GM18508 (cell line): ENCODE measurements at regions not wholly inside any gene's neighbourhood (a gene's known extent, or its start where the extent isn't known, plus 50 kb on each side); places are given as distances from the start of the nearest gene placed in this dataset.
"Not testable (repeated sequence)": the region's sequence is repeated elsewhere in the genome, so short reads cannot be mapped to it uniquely, and the experiment has no call there.

ENCODE experiments used
- ATAC-seq: cut with Tn5 transposase; IDR thresholded peaks from one replicate; pipeline ENCODE4 v1.9.1; 2021; ENCODE audit warnings: moderate number of reproducible peaks; ENCODE audit not compliant: insufficient read depth, unreplicated experiment

DNA sequence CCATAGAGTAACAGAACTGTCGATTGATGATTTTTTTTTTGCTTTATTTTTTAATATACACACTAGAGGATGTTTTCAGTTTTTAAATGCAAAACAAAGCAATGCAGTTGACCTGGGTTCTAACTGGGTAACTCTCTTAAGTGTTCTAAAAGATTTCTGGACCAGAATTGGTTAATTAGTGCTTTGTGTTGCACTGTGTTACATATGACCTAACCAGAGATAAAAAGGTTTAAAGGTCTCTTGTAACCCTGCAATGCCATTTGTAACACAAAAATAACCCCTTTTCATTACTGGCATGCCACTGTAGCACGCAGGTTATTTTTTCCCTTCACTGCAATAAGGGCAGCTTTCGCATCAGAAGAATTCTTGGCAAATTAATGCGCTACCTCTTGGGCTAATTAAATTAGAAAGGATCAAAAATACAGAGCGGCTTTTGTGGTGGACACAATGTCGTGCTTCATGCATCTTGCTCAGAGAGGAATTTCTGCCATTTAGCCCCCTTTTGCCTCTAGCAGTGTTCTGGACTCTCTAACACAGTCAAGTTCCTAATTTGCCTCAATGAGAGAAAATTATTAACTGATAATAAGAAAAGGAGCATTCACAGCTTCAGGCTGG, 250.8 kb upstream of the ZEB2 start:
- no peak for ATAC-seq

DNA sequence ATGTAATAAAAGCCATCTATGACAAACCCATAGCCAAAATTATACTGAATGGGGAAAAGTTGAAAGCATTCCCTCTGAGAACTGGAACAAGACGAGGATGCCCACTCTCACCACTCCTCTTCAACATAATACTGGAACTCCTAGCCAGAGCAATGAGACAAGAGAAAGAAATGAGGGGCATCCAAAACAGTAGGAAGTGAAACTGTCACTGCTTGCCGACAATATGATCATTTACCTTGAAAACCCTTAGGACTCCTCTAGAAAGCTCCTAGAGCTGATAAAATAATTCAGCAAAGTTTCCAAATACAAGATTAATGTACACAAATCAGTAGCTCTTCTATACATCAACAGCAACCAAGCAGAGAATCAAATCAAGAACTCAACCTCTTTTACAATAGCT, 241.0 kb upstream of the ZEB2 start:
- ATAC-seq, result not testable (repeated sequence)

- no peak for ATAC-seq
Measured at GRCh38 chr2:144759746-144760145, 239.8 kb upstream of the ZEB2 start.

GRCh38 chr2:144758196-144758595, 238.3 kb upstream of the ZEB2 start:
- not testable (repeated sequence) for ATAC-seq

- no peak for ATAC-seq
Measured at GRCh38 chr2:144753416-144753815, 233.5 kb upstream of the ZEB2 start.

DNA sequence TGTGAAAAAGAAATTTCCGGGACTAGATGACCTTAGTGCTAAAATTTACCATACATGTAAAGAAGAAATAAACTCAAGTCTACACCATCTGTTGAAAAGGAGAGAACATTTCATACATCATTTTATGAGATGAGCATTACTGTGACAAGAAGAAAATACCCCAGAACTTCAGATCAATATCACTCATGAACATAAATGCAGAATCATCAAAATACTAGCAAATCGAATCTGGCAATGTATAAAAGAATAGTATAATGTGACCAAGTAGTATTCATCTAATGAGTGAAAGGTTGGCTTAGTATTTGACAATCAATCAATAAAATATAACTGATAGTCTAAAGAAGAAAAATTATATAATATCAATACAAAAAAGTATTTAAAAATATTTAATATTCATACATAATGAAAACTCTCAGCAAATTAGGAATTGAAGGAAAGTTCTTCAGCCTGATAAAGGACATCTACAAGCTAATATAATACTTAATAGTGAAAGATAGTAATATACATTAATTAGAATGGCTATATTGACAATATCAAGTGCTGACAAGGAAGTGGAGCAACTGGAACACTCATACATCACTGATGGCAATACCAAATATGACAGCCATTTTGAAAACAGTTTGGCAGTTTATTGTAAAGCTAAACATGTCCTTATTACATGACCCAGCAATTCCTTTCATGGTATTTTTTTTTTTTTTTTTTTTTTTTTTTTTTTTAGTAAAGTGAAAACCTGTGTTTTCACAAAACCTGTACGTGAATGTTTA, 231.4 kb upstream of the ZEB2 start:
- ATAC-seq, result no peak

GRCh38 chr2:144749188-144749587, 229.3 kb upstream of the ZEB2 start:
- ATAC-seq, result no peak

DNA sequence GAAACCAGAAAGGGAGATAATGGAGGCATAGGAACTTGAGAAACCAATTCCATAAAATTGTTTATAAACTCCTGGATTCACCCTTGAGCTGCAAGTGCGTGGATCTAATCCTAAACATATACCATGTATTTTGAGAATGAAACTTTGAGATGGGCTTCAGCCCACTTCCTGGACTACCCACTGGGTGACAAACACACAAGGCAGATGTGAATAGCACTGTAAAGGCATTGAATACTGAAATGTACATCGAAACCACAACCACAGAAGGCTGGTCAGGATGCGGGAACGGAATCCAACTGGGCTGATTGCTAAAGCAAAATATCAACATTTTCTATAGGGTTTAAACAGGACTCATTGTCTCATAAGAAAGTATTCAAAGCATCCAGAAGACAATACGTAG, 228.5 kb upstream of the ZEB2 start:
- ATAC-seq, result no peak

- no peak for ATAC-seq
Measured at GRCh38 chr2:144747571-144747970, 227.7 kb upstream of the ZEB2 start.

- no peak for ATAC-seq
Measured at GRCh38 chr2:144745424-144745823, 225.5 kb upstream of the ZEB2 start.

DNA sequence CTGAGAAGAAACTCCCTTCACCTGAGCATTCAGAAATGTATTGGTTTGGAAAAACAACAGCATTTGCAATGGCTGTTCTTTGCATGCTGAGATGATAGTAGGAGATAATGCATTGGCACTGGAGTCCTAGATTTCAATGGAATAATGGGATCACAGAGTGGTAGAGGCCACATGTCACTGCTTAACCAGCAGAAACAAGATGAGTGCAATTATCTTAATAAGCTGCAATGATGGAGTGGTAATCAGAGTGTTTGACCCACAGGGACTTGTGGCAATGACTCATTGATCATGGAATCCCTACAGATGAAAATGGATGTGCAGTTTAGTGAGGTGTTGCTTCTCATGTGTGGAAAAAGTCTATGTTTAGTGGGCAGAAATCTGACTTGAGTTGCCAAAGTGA, 218.8 kb upstream of the ZEB2 start:
- no peak for ATAC-seq

DNA sequence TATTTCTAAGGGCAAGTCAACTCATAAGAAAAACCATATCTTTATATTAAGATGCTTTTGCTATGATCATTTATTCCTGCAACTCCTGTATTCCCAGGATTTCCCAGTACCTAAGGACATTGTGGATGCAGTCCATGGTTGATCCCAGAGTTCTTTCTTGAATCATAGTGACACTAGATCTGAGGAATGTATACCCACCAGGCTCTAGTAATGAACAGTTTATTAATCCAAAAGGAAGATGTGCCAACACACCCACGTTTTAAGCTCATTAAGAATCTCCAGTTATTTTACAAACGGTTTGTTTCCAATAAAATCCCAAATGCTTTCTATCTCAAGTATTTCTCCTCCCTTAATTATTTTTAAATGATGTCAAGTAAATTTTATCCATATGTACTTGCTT, 210.8 kb upstream of the ZEB2 start:
- ATAC-seq, result no peak

DNA sequence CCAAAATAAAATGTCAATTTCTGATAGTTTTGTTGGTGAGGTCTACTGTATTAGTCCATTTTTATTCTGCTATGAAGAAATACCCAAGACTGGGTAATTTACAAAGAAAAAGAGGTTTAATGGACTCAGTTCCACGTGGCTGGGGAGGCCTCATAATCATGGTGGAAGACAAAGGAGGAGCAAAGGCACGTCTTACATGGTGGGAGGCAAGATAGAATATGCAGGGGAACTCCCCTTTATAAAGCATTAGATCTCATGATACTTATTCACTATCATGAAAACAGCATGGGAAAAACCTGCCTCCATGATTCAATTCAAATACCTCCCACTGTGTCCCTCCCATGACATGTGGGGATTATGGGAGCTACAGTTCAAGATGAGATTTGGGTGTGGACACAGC, 204.5 kb upstream of the ZEB2 start:
- not testable (repeated sequence) for ATAC-seq

GRCh38 chr2:144718376-144718775, 198.5 kb upstream of the ZEB2 start:
- no peak for ATAC-seq

DNA sequence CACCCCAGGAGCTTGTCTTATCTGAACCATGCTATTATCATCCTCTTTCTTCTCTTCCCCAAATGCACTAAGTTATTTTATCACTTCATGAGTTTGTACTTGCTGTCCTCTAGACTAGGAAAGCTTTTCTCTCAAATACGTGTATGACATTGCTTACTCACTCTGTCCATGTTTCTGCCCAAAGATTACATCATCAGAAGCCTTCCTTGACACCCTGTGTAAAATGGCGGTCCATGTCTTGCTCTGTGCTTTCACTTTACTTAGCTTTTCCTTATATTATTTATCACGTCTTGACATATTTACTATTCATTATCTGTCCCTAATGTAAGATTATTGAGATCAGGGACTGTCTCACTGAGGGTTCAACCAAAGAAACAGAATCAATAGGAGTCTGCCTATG, 196.1 kb upstream of the ZEB2 start:
- ATAC-seq, result no peak

DNA sequence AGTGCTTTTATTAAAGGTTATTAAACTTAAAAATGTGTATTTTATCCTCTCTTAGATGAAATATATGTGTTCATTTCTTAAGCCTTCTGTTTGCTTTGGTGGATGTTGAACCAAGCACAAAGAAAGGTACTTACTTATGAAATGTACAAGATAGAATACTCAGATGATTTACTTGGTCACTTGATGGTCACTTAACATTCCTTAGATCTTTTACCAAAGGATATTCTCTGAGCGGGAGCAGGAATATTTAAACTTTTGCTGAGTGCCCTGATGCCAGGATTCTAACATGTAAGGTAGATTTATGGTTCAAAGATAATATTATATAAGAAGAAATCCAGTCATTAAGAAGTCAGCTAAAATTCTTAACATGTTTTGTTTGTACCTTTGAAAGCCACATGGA, 193.5 kb upstream of the ZEB2 start:
- no peak for ATAC-seq

DNA sequence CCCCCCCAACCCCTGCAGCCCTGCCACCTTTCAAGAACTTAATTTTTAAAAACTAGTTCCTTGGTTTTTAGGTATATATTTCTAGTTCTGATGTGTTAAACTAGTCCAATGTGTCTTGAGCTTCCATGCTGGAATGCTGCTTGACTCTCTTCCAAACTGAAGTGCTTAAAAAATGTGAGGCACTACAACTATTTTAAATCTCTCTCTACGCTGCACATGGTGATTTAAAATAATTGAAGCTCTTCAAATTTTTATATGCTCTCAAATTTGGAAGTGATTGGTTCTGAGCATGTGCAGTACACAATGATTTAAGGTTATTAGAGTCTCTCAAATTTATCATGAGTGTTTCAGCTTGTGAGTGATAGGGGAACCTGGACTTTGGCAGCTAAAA, 192.6 kb upstream of the ZEB2 start:
- ATAC-seq, result no peak

DNA sequence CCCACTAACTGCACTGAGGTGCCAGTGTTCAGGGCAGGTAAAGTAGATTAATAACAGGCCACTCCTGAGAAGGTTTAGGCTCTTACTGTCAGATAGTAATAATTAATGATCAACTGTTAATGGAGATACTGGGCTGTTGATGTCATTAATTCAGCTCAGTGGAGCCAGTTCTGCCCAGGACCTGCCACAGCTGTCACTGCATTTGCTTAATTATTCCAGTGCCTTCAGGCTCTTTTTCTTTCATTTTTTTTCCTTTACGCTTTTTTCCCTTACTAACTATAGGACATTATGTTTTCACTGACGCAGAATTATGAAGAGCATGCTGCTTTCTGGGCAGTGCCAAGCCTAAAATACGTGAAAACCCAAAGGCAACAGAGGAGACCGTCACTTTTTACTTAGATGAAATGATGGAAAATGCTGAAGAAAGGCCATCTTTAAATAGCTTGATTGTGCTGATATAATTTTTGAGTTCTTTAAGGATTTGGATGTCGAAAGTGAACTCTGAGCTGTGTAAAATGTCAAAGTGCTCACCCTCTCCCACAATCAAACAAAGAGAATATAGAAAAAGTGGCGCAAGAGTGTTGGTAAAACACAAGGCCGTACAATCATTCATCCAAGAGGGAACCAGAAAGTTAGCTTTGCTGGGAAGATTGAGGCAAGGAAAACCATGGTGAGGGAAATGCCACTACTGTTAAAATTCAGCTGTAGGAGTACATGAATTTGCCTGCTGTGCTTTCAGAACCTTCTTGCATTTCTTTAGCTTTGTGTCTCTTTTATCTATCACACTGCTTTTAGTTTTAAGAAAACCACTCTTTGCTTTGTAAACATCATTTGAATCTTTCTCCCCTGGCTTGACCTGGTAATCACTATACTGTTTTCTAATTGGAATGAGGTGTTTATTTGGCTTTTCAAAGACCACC, 192.0 kb upstream of the ZEB2 start:
- ATAC-seq, result no peak

DNA sequence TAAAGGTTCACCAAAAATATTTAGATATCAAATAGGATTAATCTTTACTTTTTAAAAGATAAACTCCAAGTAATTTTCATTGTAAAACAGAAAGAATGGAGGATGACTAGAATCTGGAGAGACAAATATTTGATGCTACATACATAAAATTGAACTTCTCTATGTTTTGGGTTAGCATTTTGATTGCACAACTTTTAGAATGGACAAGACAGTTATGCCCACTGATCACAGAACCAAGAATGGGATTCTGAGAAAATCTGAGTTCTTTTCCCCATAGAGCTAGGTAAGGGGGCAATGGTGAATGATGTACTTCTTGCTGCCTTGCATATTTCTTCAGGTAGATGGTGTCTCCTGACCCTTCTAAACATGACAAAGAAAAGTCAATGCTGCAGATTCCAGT, 191.2 kb upstream of the ZEB2 start:
- ATAC-seq, result no peak

GRCh38 chr2:144708626-144709025, 188.7 kb upstream of the ZEB2 start:
- ATAC-seq, result no peak

GRCh38 chr2:144707736-144708326, 187.9 kb upstream of the ZEB2 start:
- no peak for ATAC-seq
